GM21529 (cell line): ENCODE measurements at regions not wholly inside any gene's neighbourhood (a gene's known extent, or its start where the extent isn't known, plus 50 kb on each side); places are given as distances from the start of the nearest gene placed in this dataset.

Source experiments
- ATAC-seq: cut with Tn5 transposase; IDR thresholded peaks from one replicate; pipeline ENCODE4 v1.9.1; 2021; ENCODE audit not compliant: unreplicated experiment

- ATAC-seq: no peak
Measured at GRCh38 chr13:72258340-72258981, 391.5 kb upstream of the DACH1 start.

- no peak for ATAC-seq
Measured at GRCh38 chr13:72255908-72256307, 388.9 kb upstream of the DACH1 start.

- no peak for ATAC-seq
Measured at GRCh38 chr13:72253754-72254153, 386.8 kb upstream of the DACH1 start.

GRCh38 chr13:72246396-72246795 is 379.4 kb upstream of the DACH1 start:
- ATAC-seq: no peak

- ATAC-seq: no peak
Measured at GRCh38 chr13:72244788-72245187, 377.8 kb upstream of the DACH1 start.

- ATAC-seq: no peak
Measured at GRCh38 chr13:72230131-72230530, 363.1 kb upstream of the DACH1 start.

GRCh38 chr13:72229067-72229466 is 362.1 kb upstream of the DACH1 start:
- no peak for ATAC-seq

GRCh38 chr13:72221276-72221962 is 354.4 kb upstream of the DACH1 start:
- peak; percentile 67 for ATAC-seq

- peak; percentile 74 for ATAC-seq
Measured at GRCh38 chr13:72218966-72219365, 352.0 kb upstream of the DACH1 start.

GRCh38 chr13:72217142-72217541 is 350.1 kb upstream of the DACH1 start:
- no peak for ATAC-seq

- ATAC-seq: no peak
Measured at GRCh38 chr13:72208112-72208645, 341.2 kb upstream of the DACH1 start.

- ATAC-seq: no peak
Measured at GRCh38 chr13:72205773-72206172, 338.8 kb upstream of the DACH1 start.

- ATAC-seq: no peak
Measured at GRCh38 chr13:72204291-72204690, 337.3 kb upstream of the DACH1 start.

GRCh38 chr13:72201726-72202125 is 334.7 kb upstream of the DACH1 start:
- no peak for ATAC-seq

- no peak for ATAC-seq
Measured at GRCh38 chr13:72199640-72200039, 332.6 kb upstream of the DACH1 start.

GRCh38 chr13:72198967-72199560 is 332.1 kb upstream of the DACH1 start:
- no peak for ATAC-seq

- no peak for ATAC-seq
Measured at GRCh38 chr13:72198042-72198441, 331.0 kb upstream of the DACH1 start.

GRCh38 chr13:72195044-72195704 is 328.2 kb upstream of the DACH1 start:
- ATAC-seq: no peak

GRCh38 chr13:72194523-72194922 is 327.5 kb upstream of the DACH1 start:
- no peak for ATAC-seq

GRCh38 chr13:72186730-72187422 is 319.9 kb upstream of the DACH1 start:
- ATAC-seq: no peak

GRCh38 chr13:72185776-72186175 is 318.8 kb upstream of the DACH1 start:
- no peak for ATAC-seq
